A673 (cell line): ENCODE measurements at regions not wholly inside any gene's neighbourhood (a gene's known extent, or its start where the extent isn't known, plus 50 kb on each side); places are given as distances from the start of the nearest gene placed in this dataset.
"Not testable (repeated sequence)": the region's sequence is repeated elsewhere in the genome, so short reads cannot be mapped to it uniquely, and the experiment has no call there.

Source experiments
- BruUV-seq: library from RNA; stranded (reverse); fragments of 400-500 nt; replicated peaks from 2 replicates; lab custom pipeline; 2021; lab: Mats Ljungman, UMichigan
- CTCF ChIA-PET: fragments of 300-600 bp; sonication (Branson Sonifier 250); formaldehyde crosslinking; loops from one replicate; lab custom pipeline; 2022; ENCODE audit warnings: antibody characterized with exemption; lab: Charles Lee
- POLR2A ChIA-PET: fragments of 300-600 bp; sonication (Branson Sonifier 250); formaldehyde crosslinking; loops from one replicate; lab custom pipeline; 2022; ENCODE audit warnings: antibody characterized with exemption; ENCODE audit not compliant: low non-redundant PET; lab: Charles Lee
- DNase-seq: peaks from one replicate; pipeline ENCODE4 v3.0.0-alpha.2; 2015; ENCODE audit warnings: low spot score
- H3K27ac ChIP-seq: fragments of 200-600 bp; sonication (generic); 2 replicates; pipeline ENCODE4 v1.5.1; 2016; ENCODE audit warnings: mixed run types, low read depth, mild to moderate bottlenecking, mixed read lengths, antibody characterized with exemption, low read length; ENCODE audit not compliant: poor library complexity, severe bottlenecking
- H3K27me3 ChIP-seq: fragments of 200-600 bp; sonication (generic); replicated peaks from 2 replicates; pipeline ENCODE4 v1.6.1; 2017; ENCODE audit warnings: mixed run types, low read depth, mild to moderate bottlenecking, mixed read lengths, antibody characterized with exemption, low read length; ENCODE audit not compliant: insufficient read depth, poor library complexity
- H3K36me3 ChIP-seq: fragments of 200-600 bp; sonication (generic); 2 replicates; pipeline ENCODE4 v1.6.1; 2016; ENCODE audit warnings: mixed run types, mild to moderate bottlenecking, mixed read lengths, antibody characterized with exemption, low read length; ENCODE audit not compliant: insufficient read depth, poor library complexity, severe bottlenecking
- H3K4me1 ChIP-seq: fragments of 200-600 bp; sonication (generic); 2 replicates; pipeline ENCODE4 v1.6.1; 2017; ENCODE audit warnings: mixed run types, mild to moderate bottlenecking, mixed read lengths, antibody characterized with exemption, low read length; ENCODE audit not compliant: insufficient read depth, poor library complexity, severe bottlenecking
- H3K4me3 ChIP-seq: fragments of 200-600 bp; sonication (generic); 2 replicates; pipeline ENCODE4 v1.5.1; 2016; ENCODE audit warnings: low read depth, mixed run types, mild to moderate bottlenecking, mixed read lengths, low read length; ENCODE audit not compliant: poor library complexity, severe bottlenecking
- H3K9me3 ChIP-seq: fragments of 200-600 bp; sonication (generic); 2 replicates; pipeline ENCODE4 v1.6.1; 2016; ENCODE audit warnings: mixed run types, low read depth, mild to moderate bottlenecking, mixed read lengths, antibody characterized with exemption, low read length; ENCODE audit not compliant: poor library complexity, severe bottlenecking
- EZH2 ChIP-seq: fragments of 200-600 bp; sonication (generic); IDR thresholded peaks from 2 replicates; pipeline ENCODE4 v1.6.1; 2017; ENCODE audit warnings: borderline replicate concordance, low read depth, mild to moderate bottlenecking, mixed read lengths, antibody characterized with exemption, low read length; ENCODE audit not compliant: poor library complexity, severe bottlenecking
- intact Hi-C: fragments of 100-400 bp; cut with micrococcal nuclease; formaldehyde crosslinking; loops from one replicate; pipeline ENCODE4 v1.10.0; 2022; ENCODE audit not compliant: unreplicated experiment
- TF ChIP-seq, protein P1 (sequence below): fragments of 300-800, 200-600 bp; sonication (generic); conservative IDR thresholded peaks from 2 replicates; pipeline ENCODE4 v1.5.1; 2017; ENCODE audit warnings: low read depth, mild to moderate bottlenecking, antibody characterized with exemption, low read length, moderate library complexity, mixed read lengths

- no peaks in the 10 kb centered on the region for H3K9me3 ChIP-seq
- DNase-seq, result peak; percentile 25
- CTCF ChIA-PET, result no interaction called here
- intact Hi-C loops, result no loop called here
- H3K4me3 ChIP-seq, result no peak overlapping the region
- H3K27ac ChIP-seq, result no peak overlapping the region
- H3K27me3 ChIP-seq, result no peaks in the 10 kb centered on the region
- peaks cover 16% of the 10 kb centered on the region for H3K4me1 ChIP-seq
- no TSS peak for BruUV-seq
- TF ChIP-seq EZH2, result no peak
- TF ChIP-seq, protein P1, sequence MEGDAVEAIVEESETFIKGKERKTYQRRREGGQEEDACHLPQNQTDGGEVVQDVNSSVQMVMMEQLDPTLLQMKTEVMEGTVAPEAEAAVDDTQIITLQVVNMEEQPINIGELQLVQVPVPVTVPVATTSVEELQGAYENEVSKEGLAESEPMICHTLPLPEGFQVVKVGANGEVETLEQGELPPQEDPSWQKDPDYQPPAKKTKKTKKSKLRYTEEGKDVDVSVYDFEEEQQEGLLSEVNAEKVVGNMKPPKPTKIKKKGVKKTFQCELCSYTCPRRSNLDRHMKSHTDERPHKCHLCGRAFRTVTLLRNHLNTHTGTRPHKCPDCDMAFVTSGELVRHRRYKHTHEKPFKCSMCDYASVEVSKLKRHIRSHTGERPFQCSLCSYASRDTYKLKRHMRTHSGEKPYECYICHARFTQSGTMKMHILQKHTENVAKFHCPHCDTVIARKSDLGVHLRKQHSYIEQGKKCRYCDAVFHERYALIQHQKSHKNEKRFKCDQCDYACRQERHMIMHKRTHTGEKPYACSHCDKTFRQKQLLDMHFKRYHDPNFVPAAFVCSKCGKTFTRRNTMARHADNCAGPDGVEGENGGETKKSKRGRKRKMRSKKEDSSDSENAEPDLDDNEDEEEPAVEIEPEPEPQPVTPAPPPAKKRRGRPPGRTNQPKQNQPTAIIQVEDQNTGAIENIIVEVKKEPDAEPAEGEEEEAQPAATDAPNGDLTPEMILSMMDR, result no peak
- POLR2A ChIA-PET, result no interaction called here
- no peaks in the 10 kb centered on the region for H3K36me3 ChIP-seq
These were observed 175.1 kb downstream of the AVL9 start for GRCh38 chr7:32670110-32671025.

DNA sequence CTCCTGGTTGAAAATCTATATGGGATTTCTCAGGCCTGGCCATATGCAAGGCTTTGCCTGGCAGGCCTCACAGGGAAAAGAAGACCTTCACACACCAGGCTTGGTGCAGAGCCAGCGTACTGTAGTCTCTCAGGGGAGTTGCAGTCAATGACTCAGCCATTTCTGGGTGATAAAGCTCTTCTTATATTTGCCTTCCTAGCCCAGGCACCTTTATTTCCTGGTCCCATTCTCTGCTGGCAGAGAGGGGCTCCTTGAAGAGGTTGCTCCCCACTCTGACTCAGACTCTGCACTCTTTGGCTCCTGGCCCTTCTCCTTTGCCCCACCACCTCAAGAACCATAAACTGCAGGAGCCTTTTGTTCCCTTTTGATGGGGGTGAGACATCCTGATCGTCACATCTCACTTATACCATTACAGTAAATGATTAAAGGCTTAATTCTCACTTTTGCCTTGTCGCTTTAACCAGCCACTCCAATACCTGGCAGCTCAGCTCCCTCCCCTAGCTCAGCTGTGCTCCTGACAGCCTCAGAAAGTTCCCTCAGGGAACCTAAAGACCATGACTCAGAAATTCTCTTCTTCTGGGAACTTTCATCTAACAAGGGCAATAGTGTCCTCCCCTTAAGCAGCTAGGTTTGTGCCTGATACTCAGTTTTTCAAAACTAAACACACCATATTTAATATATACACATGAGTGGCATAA is 174.0 kb downstream of the AVL9 start:
- CTCF ChIA-PET, H3K9me3 ChIP-seq, H3K36me3 ChIP-seq, H3K4me3 ChIP-seq, BruUV-seq, POLR2A ChIA-PET, intact Hi-C loops, H3K27me3 ChIP-seq: not testable (repeated sequence)
- peak overlapping the region; percentile 66 for H3K27ac ChIP-seq
- peak; percentile 79 for DNase-seq
- H3K4me1 ChIP-seq, result peaks cover 16% of the 10 kb centered on the region

- H3K4me3 ChIP-seq, CTCF ChIA-PET, DNase-seq, H3K9me3 ChIP-seq, H3K27ac ChIP-seq, H3K27me3 ChIP-seq, POLR2A ChIA-PET, intact Hi-C loops, H3K36me3 ChIP-seq, BruUV-seq: not testable (repeated sequence)
- H3K4me1 ChIP-seq, result peaks cover 16% of the 10 kb centered on the region
These were observed 173.3 kb downstream of the AVL9 start for GRCh38 chr7:32668387-32669097.

GRCh38 chr7:32667586-32667985 is 172.3 kb downstream of the AVL9 start:
- POLR2A ChIA-PET, result not testable (repeated sequence)

DNA sequence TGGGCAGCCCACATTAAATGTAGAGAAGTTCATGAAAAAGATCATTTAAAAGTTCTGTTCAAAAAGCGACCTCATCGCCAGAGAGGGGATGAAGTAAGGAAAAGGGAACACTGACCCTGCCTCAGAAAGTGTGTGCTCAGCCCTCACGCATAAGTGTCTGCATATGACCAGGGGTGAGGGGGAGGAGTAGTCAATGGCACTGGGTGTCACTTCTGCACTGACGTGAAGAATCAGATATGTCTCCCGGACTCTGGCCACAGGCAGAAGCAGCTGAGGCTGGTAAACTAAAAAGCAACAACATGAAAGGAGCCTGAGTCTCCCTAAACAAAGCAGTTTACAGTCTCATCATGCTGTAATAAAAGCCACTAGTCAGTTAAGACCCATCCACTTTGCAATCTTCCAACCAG is 168.5 kb downstream of the AVL9 start:
- BruUV-seq, H3K9me3 ChIP-seq, H3K27ac ChIP-seq, H3K27me3 ChIP-seq, H3K36me3 ChIP-seq, H3K4me3 ChIP-seq, CTCF ChIA-PET, POLR2A ChIA-PET, DNase-seq, H3K4me1 ChIP-seq, intact Hi-C loops: not testable (repeated sequence)

More at GRCh38 chr7:32667586-32667985, 172.3 kb downstream of the AVL9 start:
- intact Hi-C loops, H3K9me3 ChIP-seq, DNase-seq, H3K27me3 ChIP-seq, CTCF ChIA-PET, H3K4me3 ChIP-seq, BruUV-seq, H3K36me3 ChIP-seq, H3K27ac ChIP-seq: not testable (repeated sequence)
- peaks cover 16% of the 10 kb centered on the region for H3K4me1 ChIP-seq

- H3K9me3 ChIP-seq, BruUV-seq, H3K27ac ChIP-seq, intact Hi-C loops, H3K4me1 ChIP-seq, DNase-seq, H3K36me3 ChIP-seq, CTCF ChIA-PET, H3K4me3 ChIP-seq, H3K27me3 ChIP-seq, POLR2A ChIA-PET: not testable (repeated sequence)
These were observed 167.2 kb downstream of the AVL9 start for GRCh38 chr7:32662509-32662908.
